ENCODE measurements at regions not wholly inside any gene's neighbourhood (a gene's known extent, or its start where the extent isn't known, plus 50 kb on each side); places are given as distances from the start of the nearest gene placed in this dataset.

- H3K4me2 ChIP-seq (ENCODE audit: low read length), result no peak overlapping the region
- no peaks in the 10 kb centered on the region for H4K20me1 ChIP-seq (ENCODE audit: insufficient read depth, low read length)
- DNase-seq (ENCODE audit: low spot score), result no peak
- CTCF ChIA-PET (ENCODE audit: unreplicated experiment), result no interaction called here
- no TSS peak for BruUV-seq (replicated peaks)
- H3K4me3 ChIP-seq (ENCODE audit: low read depth, low read length, poor library complexity, severe bottlenecking), result no peak overlapping the region
- no peak overlapping the region for H3K27ac ChIP-seq (ENCODE audit: low read depth, low read length, poor library complexity, severe bottlenecking)
- no peaks in the 10 kb centered on the region for H3K9me3 ChIP-seq (ENCODE audit: low read length)
- no peaks in the 10 kb centered on the region for H3K36me3 ChIP-seq (ENCODE audit: insufficient read depth, low read length)
- POLR2A ChIA-PET, result interaction anchor here (1.4 kb wide), 1 partner anchor 11 kb away, joined by 4 read pairs; no protein-coding TSS in a partner anchor
- TF ChIP-seq CTCF (conservative IDR thresholded peaks at IDR 0.05; ENCODE audit: low read length), result no peak
- TF ChIP-seq EZH2phosphoT487 (IDR thresholded peaks at IDR 0.05; ENCODE audit: borderline replicate concordance, low read depth, low read length), result no peak
- H2AFZ ChIP-seq (ENCODE audit: low read length), result no peak overlapping the region
- no peaks in the 10 kb centered on the region for H3K9me2 ChIP-seq (ENCODE audit: insufficient read depth, low read length)
- H3K4me1 ChIP-seq (ENCODE audit: insufficient read depth, low read length, poor library complexity, severe bottlenecking), result peaks cover 8% of the 10 kb centered on the region
- no peaks in the 10 kb centered on the region for H3K79me2 ChIP-seq (ENCODE audit: insufficient read depth, low read depth, low read length)
- intact Hi-C loops (cut with micrococcal nuclease; ENCODE audit: unreplicated experiment), result no loop called here
These were observed 117.5 kb upstream of the SIRPG start for GRCh38 chr20:1775117-1775516.

DNA sequence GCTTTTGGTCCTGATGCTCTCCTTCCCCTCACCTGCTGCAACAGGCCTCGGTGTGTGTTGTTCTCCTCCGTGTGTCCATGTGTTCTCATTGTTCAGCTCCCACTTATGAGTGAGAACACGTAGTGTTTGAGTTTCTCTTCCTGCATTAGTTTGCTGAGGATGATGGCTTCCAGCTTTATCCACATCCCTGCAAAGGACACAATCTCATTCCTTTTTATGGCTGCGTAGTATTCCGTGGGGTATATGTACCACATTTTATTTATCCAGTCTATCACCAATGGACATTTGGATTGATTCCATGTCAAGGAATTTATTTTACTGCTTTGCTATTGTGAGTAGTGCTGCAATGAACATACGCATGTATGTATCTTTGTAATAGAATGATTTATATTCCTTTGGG lies 116.9 kb upstream of the SIRPG start:
- H3K4me1 ChIP-seq (ENCODE audit: insufficient read depth, low read length, poor library complexity, severe bottlenecking), result peaks cover 8% of the 10 kb centered on the region
- ChIA-PET CTCF (ENCODE audit: unreplicated experiment) (no interaction called here), POLR2A (no interaction called here)
- DNase-seq (ENCODE audit: low spot score), result no peak
- no peak overlapping the region for H3K4me3 ChIP-seq (ENCODE audit: low read depth, low read length, poor library complexity, severe bottlenecking)
- no peaks in the 10 kb centered on the region for H3K36me3 ChIP-seq (ENCODE audit: insufficient read depth, low read length)
- no peak overlapping the region for H3K4me2 ChIP-seq (ENCODE audit: low read length)
- TF ChIP-seq CTCF (conservative IDR thresholded peaks at IDR 0.05; ENCODE audit: low read length) (no peak), EZH2phosphoT487 (IDR thresholded peaks at IDR 0.05; ENCODE audit: borderline replicate concordance, low read depth, low read length) (no peak)
- H3K27ac ChIP-seq (ENCODE audit: low read depth, low read length, poor library complexity, severe bottlenecking), result no peak overlapping the region
- no peaks in the 10 kb centered on the region for H3K79me2 ChIP-seq (ENCODE audit: insufficient read depth, low read depth, low read length)
- BruUV-seq (replicated peaks), result no TSS peak
- no peaks in the 10 kb centered on the region for H4K20me1 ChIP-seq (ENCODE audit: insufficient read depth, low read length)
- intact Hi-C loops (cut with micrococcal nuclease; ENCODE audit: unreplicated experiment), result no loop called here
- H3K9me3 ChIP-seq (ENCODE audit: low read length), result no peaks in the 10 kb centered on the region
- no peaks in the 10 kb centered on the region for H3K9me2 ChIP-seq (ENCODE audit: insufficient read depth, low read length)
- H2AFZ ChIP-seq (ENCODE audit: low read length), result no peak overlapping the region

- no peak overlapping the region for H3K4me2 ChIP-seq (ENCODE audit: low read length)
- no peak overlapping the region for H3K27ac ChIP-seq (ENCODE audit: low read depth, low read length, poor library complexity, severe bottlenecking)
- H3K4me3 ChIP-seq (ENCODE audit: low read depth, low read length, poor library complexity, severe bottlenecking), result no peak overlapping the region
- ChIA-PET POLR2A (no interaction called here), CTCF (ENCODE audit: unreplicated experiment) (no interaction called here)
- no peaks in the 10 kb centered on the region for H3K36me3 ChIP-seq (ENCODE audit: insufficient read depth, low read length)
- H4K20me1 ChIP-seq (ENCODE audit: insufficient read depth, low read length), result no peaks in the 10 kb centered on the region
- DNase-seq (ENCODE audit: low spot score), result no peak
- H3K4me1 ChIP-seq (ENCODE audit: insufficient read depth, low read length, poor library complexity, severe bottlenecking), result peaks cover 8% of the 10 kb centered on the region
- no peaks in the 10 kb centered on the region for H3K9me2 ChIP-seq (ENCODE audit: insufficient read depth, low read length)
- no TSS peak for BruUV-seq (replicated peaks)
- no peak overlapping the region for H2AFZ ChIP-seq (ENCODE audit: low read length)
- H3K9me3 ChIP-seq (ENCODE audit: low read length), result no peaks in the 10 kb centered on the region
- no peaks in the 10 kb centered on the region for H3K79me2 ChIP-seq (ENCODE audit: insufficient read depth, low read depth, low read length)
- TF ChIP-seq EZH2phosphoT487 (IDR thresholded peaks at IDR 0.05; ENCODE audit: borderline replicate concordance, low read depth, low read length) (no peak), CTCF (conservative IDR thresholded peaks at IDR 0.05; ENCODE audit: low read length) (no peak)
- intact Hi-C loops (cut with micrococcal nuclease; ENCODE audit: unreplicated experiment), result no loop called here
These were observed 116.2 kb upstream of the SIRPG start for GRCh38 chr20:1773816-1774215.
